Activated CD8-positive, alpha-beta memory T cell treated with anti-CD3 and anti-CD28 coated beads for 36 hours (primary cell): ENCODE measurements at regions not wholly inside any gene's neighbourhood (a gene's known extent, or its start where the extent isn't known, plus 50 kb on each side); places are given as distances from the start of the nearest gene placed in this dataset.
"Not testable (repeated sequence)": the region's sequence is repeated elsewhere in the genome, so short reads cannot be mapped to it uniquely, and the experiment has no call there.

Source experiments
- CTCF ChIA-PET: fragments of 350-600 bp; sonication (Branson Sonifier 250); formaldehyde crosslinking; loops from one replicate; lab custom pipeline; 2021; ENCODE audit warnings: antibody characterized with exemption; lab: Charles Lee
- POLR2A ChIA-PET: fragments of 350-600 bp; sonication (Branson Sonifier 250); formaldehyde crosslinking; loops from one replicate; lab custom pipeline; 2021; ENCODE audit warnings: antibody characterized with exemption; lab: Charles Lee

- CTCF ChIA-PET = no interaction called here
- POLR2A ChIA-PET = no interaction called here
Measured at GRCh38 chr10:78588194-78588811, 480.5 kb upstream of the ZMIZ1 start.

GRCh38 chr10:78589687-78590086 is 479.1 kb upstream of the ZMIZ1 start:
- CTCF ChIA-PET = no interaction called here

GRCh38 chr10:78591066-78591465 is 477.7 kb upstream of the ZMIZ1 start:
- CTCF ChIA-PET = no interaction called here
- POLR2A ChIA-PET = no interaction called here

More at GRCh38 chr10:78589687-78590086, 479.1 kb upstream of the ZMIZ1 start:
- POLR2A ChIA-PET = no interaction called here

- CTCF ChIA-PET = no interaction called here
- POLR2A ChIA-PET = no interaction called here
Measured at GRCh38 chr10:78594559-78595268, 474.1 kb upstream of the ZMIZ1 start.

GRCh38 chr10:78595269-78595619 is 473.5 kb upstream of the ZMIZ1 start:
- ChIA-PET POLR2A (no interaction called here), CTCF (no interaction called here)

GRCh38 chr10:78596556-78596955 is 472.2 kb upstream of the ZMIZ1 start:
- CTCF ChIA-PET = no interaction called here
- POLR2A ChIA-PET = no interaction called here

GRCh38 chr10:78597796-78598555 is 470.8 kb upstream of the ZMIZ1 start:
- CTCF ChIA-PET = no interaction called here
- POLR2A ChIA-PET = no interaction called here

- ChIA-PET POLR2A (no interaction called here), CTCF (no interaction called here)
Measured at GRCh38 chr10:78599122-78599853, 469.5 kb upstream of the ZMIZ1 start.

- POLR2A ChIA-PET = no interaction called here
- CTCF ChIA-PET = no interaction called here
Measured at GRCh38 chr10:78600121-78600665, 468.6 kb upstream of the ZMIZ1 start.

- ChIA-PET CTCF (no interaction called here), POLR2A (no interaction called here)
Measured at GRCh38 chr10:78600740-78601139, 468.0 kb upstream of the ZMIZ1 start.

GRCh38 chr10:78602201-78602932 is 466.4 kb upstream of the ZMIZ1 start:
- POLR2A ChIA-PET = no interaction called here
- CTCF ChIA-PET = no interaction called here

- CTCF ChIA-PET = no interaction called here
- POLR2A ChIA-PET = no interaction called here
Measured at GRCh38 chr10:78604286-78604685, 464.5 kb upstream of the ZMIZ1 start.

- ChIA-PET POLR2A (no interaction called here), CTCF (no interaction called here)
Measured at GRCh38 chr10:78604721-78605120, 464.0 kb upstream of the ZMIZ1 start.

GRCh38 chr10:78605800-78606350 is 462.9 kb upstream of the ZMIZ1 start:
- POLR2A ChIA-PET = no interaction called here
- CTCF ChIA-PET = no interaction called here

- POLR2A ChIA-PET, CTCF ChIA-PET: not testable (repeated sequence)
Measured at GRCh38 chr10:78606766-78607165, 462.0 kb upstream of the ZMIZ1 start.

GRCh38 chr10:78609976-78610375 is 458.8 kb upstream of the ZMIZ1 start:
- ChIA-PET POLR2A (no interaction called here), CTCF (no interaction called here)

- POLR2A ChIA-PET = no interaction called here
- CTCF ChIA-PET = no interaction called here
Measured at GRCh38 chr10:78613132-78613531, 455.6 kb upstream of the ZMIZ1 start.

- ChIA-PET CTCF (no interaction called here), POLR2A (no interaction called here)
Measured at GRCh38 chr10:78614267-78614666, 454.5 kb upstream of the ZMIZ1 start.

GRCh38 chr10:78614744-78615143 is 454.0 kb upstream of the ZMIZ1 start:
- CTCF ChIA-PET = no interaction called here
- POLR2A ChIA-PET = no interaction called here
